COR-L47 (cell line): ENCODE measurements at regions not wholly inside any gene's neighbourhood (a gene's known extent, or its start where the extent isn't known, plus 50 kb on each side); places are given as distances from the start of the nearest gene placed in this dataset.

Experiments used
- DNase-seq: peaks from one replicate; lab custom pipeline; 2025; lab: John Stamatoyannopoulos, UW

DNA sequence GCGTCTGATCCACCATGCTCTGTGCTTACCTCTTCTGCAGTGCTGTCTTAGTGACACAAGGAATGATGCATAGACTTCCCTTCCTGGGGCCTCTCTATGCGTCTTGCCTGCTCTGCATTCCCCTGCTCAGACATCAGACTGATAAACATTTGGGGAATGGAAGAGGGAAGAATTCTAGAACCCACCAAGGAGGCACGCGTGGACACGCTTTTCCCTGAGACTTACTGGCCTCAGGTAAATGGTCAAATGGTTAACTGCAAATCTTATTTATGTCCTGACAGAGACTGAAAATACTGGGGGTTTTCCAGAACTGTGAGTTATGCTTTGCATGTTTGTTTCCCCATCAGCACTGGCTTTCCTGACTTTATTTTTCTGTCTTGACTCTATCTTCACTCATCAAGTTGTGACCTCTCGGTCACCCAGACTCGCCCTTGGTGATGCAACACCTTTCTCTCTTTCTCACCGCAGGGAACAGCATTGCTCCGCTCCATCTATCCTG, 285.9 kb upstream of the FZD8 start:
- DNase-seq: no peak

DNA sequence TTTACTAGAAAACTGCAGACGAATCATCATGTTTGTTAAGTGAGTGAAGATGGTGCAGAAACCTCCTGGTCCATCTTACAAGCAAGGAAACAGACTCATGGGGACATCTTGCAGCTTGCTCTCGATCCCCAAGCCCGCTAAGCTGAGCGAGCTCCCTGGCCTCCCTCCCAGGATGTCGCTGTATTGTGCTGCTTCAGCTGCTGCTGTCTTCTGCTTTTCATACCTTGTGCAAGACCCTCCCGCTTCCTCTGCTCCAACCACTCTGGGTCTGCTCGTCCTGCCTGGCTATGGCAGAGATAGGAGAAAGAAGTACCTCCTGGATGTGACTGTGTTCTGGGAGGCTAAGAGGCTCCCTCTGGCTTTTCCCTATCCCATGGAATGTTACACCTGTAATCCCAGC, 285.2 kb upstream of the FZD8 start:
- no peak for DNase-seq

DNA sequence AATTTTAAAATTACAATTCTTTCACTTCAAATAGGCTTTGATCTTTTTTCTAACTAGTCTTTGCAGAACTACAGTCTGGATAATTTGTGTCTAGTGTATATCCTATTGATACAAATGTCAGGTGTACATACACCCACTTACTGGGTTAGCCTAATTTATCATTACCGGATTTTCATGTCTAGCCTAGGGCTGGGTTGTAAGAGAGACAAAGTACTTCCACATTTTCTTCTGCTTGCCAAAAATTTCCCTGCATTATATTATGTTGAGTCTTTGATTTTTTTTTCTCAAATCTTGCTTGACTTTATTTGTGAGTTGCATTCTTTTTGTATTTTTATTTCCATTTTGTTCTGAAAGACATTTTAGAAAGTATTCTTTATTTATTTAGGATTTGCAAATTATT, 284.8 kb upstream of the FZD8 start:
- no peak for DNase-seq

DNA sequence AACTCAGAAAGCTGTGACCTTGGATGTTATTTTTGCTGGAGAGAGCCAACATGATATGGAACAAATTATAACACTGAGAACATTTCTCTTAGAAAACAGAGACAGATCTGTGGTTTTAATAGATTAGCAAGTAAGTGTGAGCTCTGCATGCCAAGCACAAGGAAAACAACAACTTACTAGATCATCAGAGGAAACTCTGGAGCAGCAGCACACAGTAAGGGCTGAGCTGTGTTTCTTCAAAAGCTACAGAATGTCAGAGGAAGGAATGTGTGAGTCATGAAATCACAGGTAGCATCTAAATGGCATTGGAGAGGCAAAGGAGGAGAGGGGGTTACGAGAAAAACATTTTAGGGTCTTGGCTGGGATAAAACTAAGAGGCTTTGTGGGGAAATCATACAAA, 283.4 kb upstream of the FZD8 start:
- DNase-seq: no peak

DNA sequence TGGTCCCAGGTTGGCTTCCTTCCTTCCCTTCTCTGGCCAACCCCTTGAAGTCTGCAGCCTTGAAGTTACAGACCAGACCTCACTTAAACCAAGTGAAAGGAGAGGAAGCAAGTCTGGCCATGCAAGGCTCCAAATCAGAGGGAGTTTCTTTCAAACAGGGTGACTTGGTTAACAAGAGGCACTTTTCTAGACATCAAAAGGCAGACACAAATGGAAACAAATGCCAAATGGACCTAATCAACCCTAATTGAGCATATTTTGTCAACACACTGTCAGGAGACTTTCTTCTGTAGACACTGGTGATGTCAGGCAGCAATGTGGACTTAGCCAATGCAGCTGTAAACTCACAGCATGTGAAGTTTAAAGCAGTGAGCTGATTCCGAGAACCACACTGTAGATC, 282.7 kb upstream of the FZD8 start:
- peak; percentile 47 for DNase-seq

DNA sequence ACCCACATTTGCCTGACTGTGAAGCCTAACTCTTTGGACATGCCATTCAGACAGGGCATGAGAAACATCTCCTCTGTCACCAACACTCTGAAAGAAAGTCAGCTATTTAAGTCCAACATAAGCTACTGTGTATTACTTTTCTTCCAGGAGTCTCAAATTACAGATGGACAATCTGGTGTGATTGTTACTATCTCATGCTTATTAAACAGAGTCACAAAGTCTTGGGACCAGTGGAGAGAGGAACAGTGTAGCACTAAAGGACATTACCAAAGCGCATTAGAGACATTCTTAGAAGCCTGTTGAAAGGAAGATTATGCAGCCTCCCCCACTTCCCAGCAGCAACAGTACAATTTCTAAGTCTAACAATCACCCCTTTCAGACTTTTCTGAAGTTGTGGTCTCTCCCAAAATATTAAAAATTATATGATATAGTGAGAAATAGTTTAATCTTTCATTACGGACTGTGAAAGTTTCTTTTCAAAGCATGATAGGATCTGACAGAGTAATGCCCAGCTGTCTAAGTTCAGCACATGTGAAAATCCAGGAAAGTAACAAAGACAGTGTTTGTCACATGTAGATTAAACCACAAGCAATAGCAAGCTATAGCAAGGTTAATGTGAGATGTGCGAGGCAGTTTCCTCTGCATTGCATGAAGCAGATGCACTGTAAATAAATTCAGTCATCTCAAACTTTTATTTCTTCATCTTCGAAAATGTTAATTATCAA, 280.9 kb upstream of the FZD8 start:
- DNase-seq: no peak

DNA sequence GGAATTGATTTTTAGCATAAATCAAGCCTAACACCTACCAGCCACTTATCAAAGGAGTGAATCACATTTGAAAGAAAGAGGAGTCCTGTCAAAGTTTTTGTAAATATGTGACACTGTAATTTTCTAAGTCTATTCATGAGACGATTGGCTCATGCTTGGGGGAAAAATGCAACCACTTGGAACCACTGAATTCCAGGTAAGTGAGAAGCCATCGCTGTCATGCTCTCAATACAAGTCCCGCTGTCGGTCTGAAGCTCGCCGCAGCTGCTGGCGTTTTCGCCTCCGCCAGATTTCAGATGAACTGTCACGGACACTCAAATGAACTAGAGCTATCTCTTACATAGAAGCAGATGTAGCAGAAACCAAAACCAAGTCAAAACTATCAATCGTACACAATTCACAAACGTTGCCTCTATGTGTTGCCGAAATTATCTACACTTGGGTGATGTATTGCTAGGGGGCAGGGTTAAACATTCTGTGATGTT, 279.8 kb upstream of the FZD8 start:
- no peak for DNase-seq

DNA sequence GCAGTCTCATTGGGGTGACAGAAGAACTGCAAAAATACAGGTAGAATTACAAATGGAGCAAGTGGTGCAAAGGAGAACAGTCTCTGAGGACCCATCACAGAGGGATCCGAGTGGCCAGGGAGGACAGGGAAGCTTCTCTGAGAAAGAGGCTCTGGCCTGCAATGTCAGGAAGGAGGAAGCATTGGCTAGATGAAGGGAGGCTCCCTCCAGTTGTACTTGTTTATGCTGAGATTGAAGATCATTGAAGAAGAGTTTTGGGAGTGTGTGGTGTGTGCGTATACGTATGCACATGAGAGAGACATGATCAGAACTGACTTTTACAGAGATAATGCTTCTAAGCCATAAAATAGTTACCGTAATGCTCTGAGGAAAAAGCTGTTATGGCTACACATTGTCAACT, 274.7 kb upstream of the FZD8 start:
- DNase-seq: no peak

DNA sequence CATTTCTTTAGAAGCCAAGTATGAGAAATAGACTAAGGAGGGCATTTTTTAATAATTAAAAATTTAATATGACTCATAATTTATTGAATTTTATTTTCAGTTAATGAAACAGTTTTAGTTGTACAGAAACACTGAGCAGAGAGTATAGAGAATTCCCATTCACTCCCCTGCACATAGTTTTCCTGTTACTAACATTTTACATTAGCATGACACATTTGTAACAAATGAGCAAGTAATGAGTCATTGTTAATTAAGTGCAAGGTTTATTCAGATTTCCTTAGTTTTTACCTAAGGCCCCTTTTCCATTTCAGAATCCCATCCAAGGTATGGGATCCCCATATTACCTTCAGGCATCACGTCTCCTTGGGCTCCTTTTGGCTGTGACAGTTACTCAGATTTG, 271.5 kb upstream of the FZD8 start:
- no peak for DNase-seq

DNA sequence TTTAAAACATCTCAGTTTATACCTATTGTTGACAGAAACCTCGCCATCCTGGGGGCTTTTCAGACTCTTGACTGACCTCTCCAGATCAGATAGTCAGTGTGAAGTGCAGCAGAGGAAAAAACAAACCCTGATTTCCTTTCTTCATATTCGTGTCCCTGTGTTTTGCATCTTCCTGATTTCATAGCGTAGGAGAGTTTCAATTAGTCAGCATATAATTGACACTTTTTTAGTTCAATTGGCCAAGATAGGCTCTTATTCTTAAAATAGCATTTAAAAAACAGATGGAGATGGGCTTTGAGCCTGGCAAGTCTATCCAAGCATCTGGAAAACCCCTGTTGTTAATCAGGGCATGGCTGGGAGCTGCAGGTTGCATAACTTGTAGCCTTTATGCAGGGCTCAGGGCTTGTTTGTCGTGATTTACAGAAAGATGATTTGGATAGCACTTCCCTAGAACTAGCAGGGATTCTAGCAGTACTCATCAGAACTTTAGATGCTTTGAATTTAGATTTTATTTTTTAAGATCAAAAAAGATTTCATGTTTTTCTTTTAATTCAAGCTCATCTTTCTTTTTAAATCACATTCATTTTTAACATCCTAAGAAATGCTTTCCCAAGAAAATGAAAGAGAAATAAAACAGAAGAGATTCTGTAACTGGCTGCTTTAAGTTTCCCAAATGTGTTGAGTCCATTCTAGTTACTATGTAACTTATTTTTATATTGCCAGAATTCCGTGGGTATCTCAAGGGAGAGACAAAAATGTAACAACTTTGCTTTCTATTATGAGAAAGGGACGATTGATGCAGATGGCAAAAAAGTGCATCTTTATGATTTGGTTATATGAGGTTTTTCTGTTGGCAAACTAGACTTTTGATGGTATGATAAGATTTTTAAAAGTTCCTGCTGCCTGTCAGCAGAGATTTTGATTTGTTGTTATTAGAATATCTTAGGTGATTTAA, 270.8 kb upstream of the FZD8 start:
- no peak for DNase-seq

DNA sequence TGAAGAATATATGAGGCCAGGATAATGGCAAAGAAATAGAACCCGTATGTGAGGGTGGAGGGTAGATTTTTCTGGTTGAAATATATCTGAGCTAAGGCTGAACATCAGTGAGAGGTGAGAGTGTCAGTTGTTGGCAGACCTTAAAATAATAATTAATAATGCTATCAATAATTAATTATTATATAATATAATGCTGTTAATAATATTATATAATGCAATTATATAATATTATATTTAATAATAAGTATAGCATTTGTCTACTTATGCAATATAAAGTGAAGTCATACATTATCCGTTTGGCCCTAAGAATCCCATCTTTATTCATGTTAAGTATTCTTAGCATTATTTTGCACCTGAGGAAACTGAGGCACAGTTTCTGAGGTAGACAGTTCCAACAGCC, 269.9 kb upstream of the FZD8 start:
- no peak for DNase-seq

DNA sequence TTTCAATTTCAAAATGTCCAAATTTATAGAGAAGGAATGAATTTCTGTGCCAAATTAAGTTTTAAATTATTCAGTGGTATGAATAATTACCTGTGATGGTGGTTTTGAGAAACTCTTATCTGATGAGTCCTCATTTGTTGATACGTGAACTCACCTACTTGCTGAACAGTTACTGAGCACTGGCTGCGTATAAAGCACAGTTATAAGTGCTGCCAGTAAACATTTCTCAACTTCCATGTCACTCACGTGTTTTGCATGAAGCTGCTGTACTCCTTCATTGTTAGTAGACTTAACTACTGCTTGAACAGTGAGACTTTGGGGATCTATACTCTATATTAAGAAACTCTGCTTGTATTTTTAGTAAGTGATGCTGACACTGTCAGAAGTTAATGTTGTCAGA, 269.1 kb upstream of the FZD8 start:
- no peak for DNase-seq

DNA sequence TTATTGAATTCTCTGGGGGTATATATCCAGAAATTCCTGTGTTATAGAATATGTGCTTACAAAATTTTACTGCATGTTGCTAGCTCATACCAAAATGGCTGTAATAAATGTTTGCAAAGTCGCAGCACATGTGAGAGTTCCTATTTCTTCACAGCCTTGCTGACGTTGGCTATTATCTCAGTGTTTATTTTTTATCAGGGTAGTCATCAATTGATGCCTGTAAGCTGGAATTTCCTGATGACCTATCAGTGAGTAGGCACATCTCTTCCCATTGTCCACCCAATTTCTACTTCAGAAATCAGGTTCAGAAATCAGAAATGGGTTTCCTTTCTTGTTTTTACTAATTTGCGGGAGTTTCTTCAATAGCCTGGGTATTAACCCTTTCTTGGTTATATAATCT, 268.1 kb upstream of the FZD8 start:
- DNase-seq: no peak

DNA sequence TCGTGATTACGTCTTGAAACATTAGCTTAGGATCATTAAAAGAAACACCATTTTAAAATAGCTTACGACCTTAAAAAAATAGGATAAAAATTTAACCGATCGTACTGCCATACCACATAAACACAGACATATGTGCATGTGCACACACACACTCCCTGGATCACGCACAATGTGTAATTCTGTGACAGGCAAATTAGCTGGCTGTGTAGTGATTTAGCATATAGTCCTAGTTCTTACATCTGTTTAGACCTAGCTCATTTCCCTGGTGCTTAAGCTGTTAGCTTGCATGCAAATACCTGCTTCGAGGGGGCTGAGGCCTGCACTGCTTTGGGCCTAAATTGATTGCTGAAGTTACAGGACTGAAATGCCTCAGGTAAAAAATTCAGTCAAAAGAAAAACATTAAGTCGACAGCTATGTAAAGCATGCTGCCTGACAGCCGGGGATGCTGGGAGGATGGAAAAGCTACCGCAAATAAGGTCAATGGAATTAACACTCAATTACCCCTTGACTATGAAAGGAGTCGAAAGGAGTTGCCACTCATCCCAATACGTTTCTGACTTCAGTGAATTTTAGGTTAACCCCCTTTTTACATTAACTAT, 267.1 kb upstream of the FZD8 start:
- no peak for DNase-seq

DNA sequence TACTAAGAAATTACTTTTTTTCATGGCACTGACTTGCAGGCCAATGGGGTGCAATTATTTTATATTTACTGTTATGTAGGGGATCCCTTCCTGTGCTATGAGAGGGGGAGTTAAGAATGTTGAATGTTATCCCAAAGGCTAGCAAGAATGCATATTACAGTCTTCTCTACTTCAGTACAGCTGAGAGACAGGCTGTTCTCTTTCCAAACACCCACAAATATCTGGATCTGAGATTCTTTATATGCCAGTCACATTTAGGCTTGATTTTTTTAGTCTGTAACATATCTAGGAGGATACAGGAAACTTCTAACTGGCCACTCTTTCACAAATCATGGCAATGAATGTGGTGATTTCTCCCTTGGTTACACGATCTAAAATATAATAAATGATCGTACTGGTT, 266.4 kb upstream of the FZD8 start:
- no peak for DNase-seq

DNA sequence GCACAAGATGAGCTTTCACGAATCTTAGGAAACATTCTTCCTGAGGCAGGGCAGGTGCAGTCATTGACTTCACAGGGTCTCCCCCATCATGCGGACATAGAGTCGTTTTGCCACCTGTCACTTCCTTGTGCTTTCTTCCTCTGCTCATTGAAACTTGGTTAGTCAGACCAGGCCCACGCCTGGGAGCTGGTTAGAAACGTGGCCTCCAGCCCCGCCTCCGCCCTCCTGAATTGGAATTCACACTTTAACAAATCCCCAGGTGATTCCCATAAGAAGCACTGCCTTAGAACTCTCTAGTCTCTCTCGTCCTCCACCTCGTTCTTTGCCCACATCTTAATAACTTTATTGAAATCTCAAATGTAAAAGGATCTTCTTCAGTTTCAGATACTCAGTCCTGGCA, 265.5 kb upstream of the FZD8 start:
- no peak for DNase-seq

DNA sequence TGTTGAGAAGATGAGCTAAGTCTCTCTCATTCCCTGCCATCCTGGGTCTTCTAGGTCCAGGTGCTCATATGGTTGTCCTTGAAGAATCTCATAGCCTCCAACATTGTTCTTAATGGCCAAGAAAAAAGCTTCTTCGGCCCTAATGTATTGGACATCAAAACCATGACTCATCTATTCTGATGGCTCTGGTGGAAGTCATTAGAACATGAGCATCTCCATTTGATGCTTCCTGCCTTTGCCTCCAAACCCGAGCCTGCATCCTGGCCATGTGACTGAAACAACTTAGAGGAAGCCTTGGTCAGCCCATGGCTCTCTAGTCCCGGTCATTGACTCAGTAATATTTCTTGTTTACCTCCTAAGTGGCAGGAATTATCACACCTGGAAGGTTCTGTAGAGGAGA, 264.1 kb upstream of the FZD8 start:
- no peak for DNase-seq

DNA sequence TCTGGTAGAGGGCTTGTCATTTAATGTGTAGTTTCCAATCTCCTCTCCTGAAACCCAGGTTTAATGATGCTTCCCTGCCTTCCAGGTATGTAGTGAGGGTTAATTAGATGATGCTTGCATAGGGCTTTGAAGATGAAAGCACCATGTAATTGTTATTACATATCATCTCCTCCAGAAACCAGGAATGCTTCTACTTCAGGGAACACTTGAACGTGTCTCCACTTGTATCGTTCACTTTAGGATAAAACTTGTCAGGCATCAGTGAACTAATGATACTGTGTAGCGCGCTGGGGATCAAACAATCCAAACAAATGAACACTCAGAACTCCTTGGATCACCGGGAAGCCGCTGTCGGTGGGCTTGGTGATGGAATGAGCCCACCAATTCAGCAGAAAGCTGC, 260.9 kb upstream of the FZD8 start:
- DNase-seq: no peak

DNA sequence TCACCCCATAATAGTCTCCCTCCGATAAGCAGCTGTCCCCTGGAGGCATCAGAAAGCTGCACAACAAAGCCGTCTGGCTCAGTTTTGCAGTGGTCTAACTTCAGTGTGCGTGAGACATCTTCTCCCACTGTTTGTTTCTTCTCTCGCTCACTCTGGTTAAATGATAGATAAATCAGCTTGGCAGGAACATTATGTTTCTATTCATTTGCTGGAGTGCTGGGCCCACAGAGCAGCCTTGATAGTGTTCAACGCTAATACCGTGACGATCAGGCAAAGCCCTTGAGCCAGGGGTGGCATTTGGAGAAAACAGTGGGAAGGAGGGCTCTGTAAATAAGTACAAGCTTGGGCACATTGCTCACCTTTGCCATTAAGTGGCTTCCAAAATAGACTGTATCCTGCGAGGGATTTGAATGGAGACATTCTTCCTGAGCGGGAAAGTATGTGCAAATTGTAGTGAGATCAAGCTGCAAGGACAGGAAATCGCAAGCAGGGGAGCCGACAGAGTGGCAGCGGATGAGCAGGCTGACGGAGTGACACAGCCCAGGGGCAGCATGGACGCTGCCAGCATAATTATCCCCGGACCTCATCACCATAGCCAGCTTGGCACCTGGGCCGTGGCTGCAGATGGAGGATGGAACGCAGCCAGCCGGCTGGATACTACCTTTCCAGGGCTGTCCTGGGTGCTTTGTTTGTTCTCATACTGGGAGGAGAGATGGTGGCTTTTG, 256.8 kb upstream of the FZD8 start:
- DNase-seq: peak; percentile 76

DNA sequence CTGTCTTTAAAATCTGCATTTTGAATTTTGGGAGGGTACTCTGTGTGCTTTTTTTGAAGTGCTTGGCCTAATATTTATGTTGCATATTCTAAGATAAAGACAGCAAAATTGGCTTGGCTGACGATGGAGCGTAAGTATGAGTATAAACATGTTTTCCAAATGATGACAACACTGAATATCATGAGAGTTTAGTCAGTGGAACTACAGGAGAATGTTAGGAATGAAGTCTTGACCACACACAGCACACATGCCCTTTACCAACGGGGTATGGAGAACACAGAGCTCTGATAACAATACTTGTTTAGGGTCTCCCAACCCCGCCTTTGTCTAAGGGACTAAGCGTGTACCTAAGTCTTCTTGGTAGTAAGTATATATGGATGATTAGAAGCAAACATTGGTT, 253.9 kb upstream of the FZD8 start:
- no peak for DNase-seq

DNA sequence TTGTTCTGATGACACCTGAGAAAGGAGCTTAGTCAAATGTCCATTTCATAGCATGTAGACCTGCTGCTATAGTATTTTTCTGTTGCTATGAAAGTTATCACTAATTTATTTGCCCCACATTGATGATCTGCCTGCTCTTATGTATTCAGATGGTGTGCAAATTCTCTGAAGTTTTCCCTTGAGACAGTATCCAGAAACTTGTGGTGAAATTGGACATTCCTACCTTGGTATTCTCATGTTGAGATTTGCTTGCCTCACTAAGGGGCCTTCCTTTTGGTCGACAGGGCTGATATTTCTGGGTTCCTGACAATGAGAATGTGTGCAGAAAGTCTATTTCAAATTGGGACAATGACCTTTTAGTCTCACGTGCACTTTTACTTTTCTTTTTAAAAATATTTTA, 253.2 kb upstream of the FZD8 start:
- no peak for DNase-seq

DNA sequence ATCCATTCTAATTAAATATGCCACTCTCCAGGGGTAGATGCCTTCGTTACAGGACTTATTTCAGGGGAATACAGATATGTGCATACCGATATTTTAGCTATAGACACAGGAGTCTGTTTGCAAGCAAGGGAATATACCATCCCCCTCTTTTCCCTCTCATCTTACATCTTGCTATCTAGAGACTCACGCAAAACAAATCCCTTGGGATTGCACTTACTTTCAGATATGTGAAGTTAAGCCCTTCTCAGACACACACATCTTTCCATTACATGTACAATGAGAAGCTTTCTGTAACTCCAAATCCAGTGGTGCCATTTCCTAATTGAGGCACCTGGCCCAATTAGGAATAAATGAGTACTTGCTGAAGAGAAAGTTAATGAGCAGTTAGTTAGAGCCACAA, 250.4 kb upstream of the FZD8 start:
- no peak for DNase-seq
